ENCODE measurements at regions not wholly inside any gene's neighbourhood (a gene's known extent, or its start where the extent isn't known, plus 50 kb on each side); places are given as distances from the start of the nearest gene placed in this dataset.
"Not testable (repeated sequence)": the region's sequence is repeated elsewhere in the genome, so short reads cannot be mapped to it uniquely, and the experiment has no call there.

- DNase-seq: no peak
These were observed 113.9 kb downstream of the CCDC74A start for GRCh38 chr2:131641414-131642206.

GRCh38 chr2:131643180-131643579 is 115.5 kb downstream of the CCDC74A start:
- DNase-seq: not testable (repeated sequence)

- DNase-seq: no peak
These were observed 117.6 kb downstream of the CCDC74A start for GRCh38 chr2:131645177-131645765.

GRCh38 chr2:131646220-131646619 is 118.5 kb downstream of the CCDC74A start:
- DNase-seq: not testable (repeated sequence)

- DNase-seq: peak; percentile 7
These were observed 119.1 kb downstream of the CCDC74A start for GRCh38 chr2:131646669-131647297.

GRCh38 chr2:131648565-131648964 is 120.9 kb downstream of the CCDC74A start:
- not testable (repeated sequence) for DNase-seq

- DNase-seq: not testable (repeated sequence)
These were observed 124.6 kb downstream of the CCDC74A start for GRCh38 chr2:131652246-131652645.

- not testable (repeated sequence) for DNase-seq
These were observed 126.4 kb downstream of the CCDC74A start for GRCh38 chr2:131654107-131654506.

- DNase-seq: no peak
These were observed 129.3 kb downstream of the CCDC74A start for GRCh38 chr2:131656816-131657633.

GRCh38 chr2:131657895-131658768 is 130.4 kb downstream of the CCDC74A start:
- DNase-seq: no peak

GRCh38 chr2:131658769-131659131 is 131.1 kb downstream of the CCDC74A start:
- DNase-seq: no peak

GRCh38 chr2:131659168-131659572 is 131.5 kb downstream of the CCDC74A start:
- DNase-seq: no peak

- not testable (repeated sequence) for DNase-seq
These were observed 133.6 kb downstream of the CCDC74A start for GRCh38 chr2:131661101-131661782.

- DNase-seq: not testable (repeated sequence)
These were observed 134.3 kb downstream of the CCDC74A start for GRCh38 chr2:131661884-131662535.

GRCh38 chr2:131663501-131663900 is 135.8 kb downstream of the CCDC74A start:
- DNase-seq: not testable (repeated sequence)

- not testable (repeated sequence) for DNase-seq
These were observed 138.0 kb downstream of the CCDC74A start for GRCh38 chr2:131665716-131666115.

GRCh38 chr2:131668794-131669540 is 141.3 kb downstream of the CCDC74A start:
- peak; percentile 90 for DNase-seq

GRCh38 chr2:131671841-131672470 is 144.3 kb downstream of the CCDC74A start:
- DNase-seq: peak; percentile 18
